Adrenal gland (tissue), 5 donors: ENCODE measurements at regions not wholly inside any gene's neighbourhood (a gene's known extent, or its start where the extent isn't known, plus 50 kb on each side); places are given as distances from the start of the nearest gene placed in this dataset.

Source experiments
- POLR2A ChIP-seq, 2 donors: fragments of 450-650 bp; IDR thresholded peaks; one replicate each; pipeline ENCODE4 v1.6.1; 2017; ENCODE audit warnings: antibody characterized with exemption in 2 of 2, mild to moderate bottlenecking in 2 of 2, moderate library complexity in 1 of 2
- TF ChIP-seq, protein P1 (sequence below), 6 experiments: fragments of 450-650 bp in 4 of 6; fragments of 200-600 bp in 2 of 6; sonication (generic) in 1 of 6; IDR thresholded peaks; 1 replicate in 5 of 6; 2 replicates in 1 of 6; pipeline versions ENCODE4 v1.5.1 to v1.8.0; 2016 to 2021; ENCODE audit warnings: antibody characterized with exemption in 6 of 6, mild to moderate bottlenecking in 2 of 6, moderate library complexity in 1 of 6
- donor health status: DM: no; HTN: no; CAD: no.

DNA sequence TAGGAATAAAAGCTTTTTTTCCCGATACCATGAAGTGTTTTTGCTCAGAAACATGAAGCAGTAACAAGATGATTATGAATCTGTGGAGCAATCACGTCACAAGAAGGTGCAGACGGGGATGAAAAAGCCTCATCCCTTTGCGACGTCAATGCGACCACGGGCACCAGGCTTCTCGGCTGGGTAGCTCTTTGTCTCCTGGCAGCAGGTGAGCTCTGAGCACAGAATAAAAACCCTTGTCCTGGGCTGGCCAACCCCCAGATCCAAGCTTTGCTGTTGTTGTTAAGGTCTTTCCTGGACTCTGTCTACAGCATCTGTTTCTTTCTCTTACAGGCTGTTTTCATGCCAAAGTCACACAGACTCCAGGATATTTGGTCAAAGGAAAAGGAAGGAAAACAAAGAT lies 113.8 kb downstream of the ANKRD18B start:
- TF ChIP-seq, protein P1, sequence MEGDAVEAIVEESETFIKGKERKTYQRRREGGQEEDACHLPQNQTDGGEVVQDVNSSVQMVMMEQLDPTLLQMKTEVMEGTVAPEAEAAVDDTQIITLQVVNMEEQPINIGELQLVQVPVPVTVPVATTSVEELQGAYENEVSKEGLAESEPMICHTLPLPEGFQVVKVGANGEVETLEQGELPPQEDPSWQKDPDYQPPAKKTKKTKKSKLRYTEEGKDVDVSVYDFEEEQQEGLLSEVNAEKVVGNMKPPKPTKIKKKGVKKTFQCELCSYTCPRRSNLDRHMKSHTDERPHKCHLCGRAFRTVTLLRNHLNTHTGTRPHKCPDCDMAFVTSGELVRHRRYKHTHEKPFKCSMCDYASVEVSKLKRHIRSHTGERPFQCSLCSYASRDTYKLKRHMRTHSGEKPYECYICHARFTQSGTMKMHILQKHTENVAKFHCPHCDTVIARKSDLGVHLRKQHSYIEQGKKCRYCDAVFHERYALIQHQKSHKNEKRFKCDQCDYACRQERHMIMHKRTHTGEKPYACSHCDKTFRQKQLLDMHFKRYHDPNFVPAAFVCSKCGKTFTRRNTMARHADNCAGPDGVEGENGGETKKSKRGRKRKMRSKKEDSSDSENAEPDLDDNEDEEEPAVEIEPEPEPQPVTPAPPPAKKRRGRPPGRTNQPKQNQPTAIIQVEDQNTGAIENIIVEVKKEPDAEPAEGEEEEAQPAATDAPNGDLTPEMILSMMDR (IDR thresholded peaks at IDR 0.05) = no peak
- no peak for TF ChIP-seq POLR2A (IDR thresholded peaks at IDR 0.05)
